Muscle layer of colon (tissue), 2 donors: ENCODE measurements at regions not wholly inside any gene's neighbourhood (a gene's known extent, or its start where the extent isn't known, plus 50 kb on each side); places are given as distances from the start of the nearest gene placed in this dataset.

Experiments used
- H3K27ac ChIP-seq: one replicate; pipeline ENCODE4 v1.7.0; 2013; ENCODE audit warnings: low read depth, mild to moderate bottlenecking, low read length, moderate library complexity
- H3K27me3 ChIP-seq, 2 donors: one replicate each; pipeline ENCODE4 v1.7.0; 2013; ENCODE audit warnings: low read length in 2 of 2, mild to moderate bottlenecking in 2 of 2; ENCODE audit not compliant: insufficient read depth in 2 of 2, control insufficient read depth in 1 of 2
- H3K36me3 ChIP-seq: one replicate; pipeline ENCODE4 v1.7.0; 2013; ENCODE audit warnings: mild to moderate bottlenecking, low read length; ENCODE audit not compliant: insufficient read depth
- H3K4me1 ChIP-seq: one replicate; pipeline ENCODE4 v1.7.0; 2013; ENCODE audit warnings: mild to moderate bottlenecking, low read length; ENCODE audit not compliant: insufficient read depth
- H3K4me3 ChIP-seq, 2 donors: one replicate each; pipeline ENCODE4 v1.7.0; 2013; ENCODE audit warnings: low read length in 2 of 2, low read depth in 1 of 2, mild to moderate bottlenecking in 1 of 2, moderate library complexity in 1 of 2
- H3K9ac ChIP-seq: one replicate; pipeline ENCODE4 v1.7.0; 2013; ENCODE audit warnings: low read length
- H3K9me3 ChIP-seq: one replicate; pipeline ENCODE4 v1.7.0; 2013; ENCODE audit warnings: mild to moderate bottlenecking, low read length
- donor health status: abdominal sarcoma.
- donor health status: Adenocarcinoma of cecum.

DNA sequence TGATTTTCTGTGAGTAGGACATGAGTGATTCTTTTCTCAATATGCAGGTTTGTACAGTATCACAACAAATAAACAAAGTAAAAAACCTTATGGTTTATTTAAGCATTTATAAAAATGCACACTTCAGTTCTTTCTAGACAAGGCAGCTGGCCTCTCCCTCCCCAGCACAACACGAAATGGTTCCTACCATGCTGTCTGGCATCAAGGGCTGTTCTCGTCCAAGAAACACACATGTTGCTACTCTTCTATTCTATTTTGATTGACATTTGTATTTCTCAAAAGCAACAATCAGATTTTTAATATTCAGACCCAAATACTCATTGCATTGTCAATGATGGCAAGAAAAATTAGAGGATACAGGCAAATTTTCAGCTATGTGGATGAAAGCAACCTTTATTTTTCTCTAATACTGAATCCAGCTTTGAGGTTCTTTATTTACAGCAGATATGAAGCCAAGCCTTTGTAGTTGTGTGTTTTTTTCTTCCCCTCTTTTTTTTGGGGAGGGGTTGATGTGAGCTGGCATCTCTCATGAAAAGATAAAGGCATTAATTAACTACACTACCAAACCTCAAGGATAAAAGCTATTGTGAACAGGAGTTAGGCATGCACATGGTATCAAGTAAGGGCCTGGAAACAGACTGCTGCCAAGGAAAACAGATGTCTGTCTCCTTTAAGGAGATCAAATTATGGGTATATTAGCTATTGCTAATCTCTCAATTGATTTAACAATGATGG is 96.4 kb upstream of the PREP start:
- H3K4me3 ChIP-seq: no peak overlapping the region
- no peaks in the 10 kb centered on the region for H3K36me3 ChIP-seq
- no peak overlapping the region for H3K27ac ChIP-seq
- no peak overlapping the region for H3K9ac ChIP-seq
- H3K9me3 ChIP-seq: no peaks in the 10 kb centered on the region
- H3K4me1 ChIP-seq: peaks cover 7% of the 10 kb centered on the region
- H3K27me3 ChIP-seq: no peaks in the 10 kb centered on the region

DNA sequence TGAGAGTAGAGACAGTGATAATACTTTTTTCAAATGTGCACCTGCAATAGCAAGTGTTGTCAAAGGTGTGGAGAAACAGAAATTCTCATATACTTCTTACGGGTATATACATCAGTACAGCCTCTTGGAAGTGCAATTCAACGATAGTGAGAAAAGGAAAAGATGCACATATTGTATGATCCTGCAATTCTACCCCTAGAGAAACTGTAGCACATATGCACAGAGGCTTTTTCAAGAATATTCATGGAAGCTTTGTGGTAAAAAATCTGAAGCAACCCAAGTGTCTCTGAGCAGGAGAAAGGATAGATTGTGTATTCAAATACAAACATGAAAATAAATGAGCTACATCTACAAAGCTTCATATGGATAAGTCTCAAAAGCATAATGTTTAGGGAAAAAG is 94.7 kb upstream of the PREP start:
- H3K4me1 ChIP-seq: peaks cover 14% of the 10 kb centered on the region
- no peaks in the 10 kb centered on the region for H3K36me3 ChIP-seq
- no peaks in the 10 kb centered on the region for H3K9me3 ChIP-seq
- H3K9ac ChIP-seq: no peak overlapping the region
- H3K27ac ChIP-seq: no peak overlapping the region
- H3K4me3 ChIP-seq: no peak overlapping the region
- H3K27me3 ChIP-seq: no peaks in the 10 kb centered on the region

GRCh38 chr6:105495515-105495914 is 92.6 kb upstream of the PREP start:
- no peak overlapping the region for H3K9ac ChIP-seq
- no peaks in the 10 kb centered on the region for H3K27me3 ChIP-seq
- H3K4me3 ChIP-seq: no peak overlapping the region
- H3K36me3 ChIP-seq: no peaks in the 10 kb centered on the region
- H3K9me3 ChIP-seq: no peaks in the 10 kb centered on the region
- peaks cover 14% of the 10 kb centered on the region for H3K4me1 ChIP-seq
- H3K27ac ChIP-seq: no peak overlapping the region

DNA sequence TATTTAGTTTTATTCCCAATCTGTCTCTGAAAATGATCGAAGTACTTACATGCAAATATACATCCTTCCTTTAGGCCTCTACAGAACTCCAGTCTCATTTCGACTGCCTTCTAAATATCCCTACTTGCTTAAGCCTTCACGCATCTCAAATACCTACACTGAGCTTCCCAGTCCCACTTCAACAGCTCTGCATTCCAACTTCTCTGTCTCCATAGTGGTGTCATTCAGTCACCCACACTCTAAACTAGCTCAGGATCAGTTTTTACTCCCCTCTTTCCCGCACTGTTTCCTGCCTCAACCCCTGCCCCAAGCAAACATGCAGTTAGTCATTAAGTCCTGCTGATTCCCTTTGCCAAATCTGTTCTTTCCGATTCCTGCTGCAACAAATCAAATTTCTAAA is 91.8 kb upstream of the PREP start:
- Histone ChIP-seq H3K4me1 (peaks cover 14% of the 10 kb centered on the region), H3K36me3 (no peaks in the 10 kb centered on the region), H3K4me3 (no peak overlapping the region), H3K27me3 (no peaks in the 10 kb centered on the region), H3K27ac (no peak overlapping the region), H3K9me3 (no peaks in the 10 kb centered on the region), H3K9ac (no peak overlapping the region)

DNA sequence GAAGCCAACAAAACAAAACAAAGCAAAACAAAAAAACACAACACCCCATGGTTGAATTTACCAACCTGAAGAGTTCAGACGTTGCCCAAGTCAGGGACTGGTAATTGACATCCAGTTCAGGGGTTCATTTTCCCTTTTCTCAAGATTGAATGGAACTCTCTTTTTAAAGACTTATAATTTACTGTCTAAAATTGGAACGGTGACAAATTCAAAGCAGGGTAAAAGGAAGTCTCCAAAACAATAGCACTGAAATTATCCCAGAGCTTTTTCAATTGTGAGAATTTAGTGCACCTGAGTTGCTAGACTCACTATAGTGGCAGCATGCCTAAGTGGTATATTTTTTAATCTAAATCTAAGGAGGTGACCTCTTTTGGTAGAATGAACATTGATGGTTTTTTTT is 90.9 kb upstream of the PREP start:
- Histone ChIP-seq H3K9me3 (no peaks in the 10 kb centered on the region), H3K4me1 (peaks cover 21% of the 10 kb centered on the region), H3K4me3 (no peak overlapping the region), H3K27me3 (no peaks in the 10 kb centered on the region), H3K27ac (no peak overlapping the region), H3K36me3 (no peaks in the 10 kb centered on the region), H3K9ac (no peak overlapping the region)

DNA sequence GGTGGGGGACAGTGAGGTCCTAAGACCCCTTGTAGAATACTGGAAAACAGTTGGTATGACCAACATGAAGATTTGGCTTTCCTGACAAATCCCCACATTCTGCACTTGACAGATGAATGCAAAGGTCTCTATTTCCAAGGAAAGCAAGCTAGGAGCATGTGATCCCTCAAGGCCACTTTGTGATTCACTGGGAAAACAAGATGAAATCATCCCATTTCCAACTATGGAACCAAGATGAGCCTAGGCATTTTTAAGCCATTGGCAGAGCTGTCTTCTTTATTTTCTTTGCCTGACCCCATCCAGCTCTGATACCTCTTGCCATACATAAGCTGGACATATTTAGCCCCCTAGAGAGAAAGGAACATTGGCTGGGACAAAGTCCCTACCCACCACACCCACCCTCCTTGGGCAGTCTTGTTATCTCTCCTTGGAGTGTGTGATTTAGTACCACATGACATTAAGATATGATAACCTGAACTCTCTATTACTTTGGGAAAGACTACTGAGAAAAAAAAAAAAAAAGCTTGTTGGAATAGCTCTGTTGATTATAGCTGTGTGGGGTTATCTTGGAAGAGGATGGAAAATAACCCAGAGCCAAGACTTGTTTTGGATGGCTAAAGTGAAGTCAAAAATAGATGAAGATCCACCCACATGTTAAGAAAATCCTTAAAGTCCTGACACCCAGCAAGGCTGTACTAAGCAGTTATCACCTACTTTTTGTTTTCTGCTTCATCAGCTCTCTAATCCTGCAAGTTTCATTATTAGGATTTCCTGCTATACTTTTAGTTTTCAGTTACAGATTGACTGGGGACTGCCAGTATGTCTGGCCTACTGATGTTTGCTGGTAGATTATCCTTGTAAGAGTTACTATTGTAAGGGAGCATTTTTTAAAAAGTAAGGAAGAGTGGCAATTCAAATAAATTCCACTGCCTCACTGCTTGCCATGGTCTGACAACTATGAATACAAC is 90.1 kb upstream of the PREP start:
- H3K27ac ChIP-seq: no peak overlapping the region

DNA sequence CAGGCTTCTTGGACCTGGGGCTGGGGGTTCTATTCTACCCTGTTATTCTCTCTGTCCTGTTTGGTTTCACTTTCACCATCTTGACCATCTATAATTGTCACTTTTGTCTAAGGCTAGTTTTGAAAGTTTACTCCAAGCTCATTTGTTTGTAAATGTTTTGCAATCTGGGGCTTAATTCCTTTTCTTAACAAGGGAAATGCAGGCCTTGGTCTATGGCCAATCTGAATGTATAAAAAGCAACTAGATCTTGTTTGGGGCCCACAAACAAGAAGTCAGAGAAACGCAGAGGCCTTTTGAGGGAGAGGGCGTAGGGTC is 86.3 kb upstream of the PREP start:
- Histone ChIP-seq H3K9me3 (no peaks in the 10 kb centered on the region), H3K36me3 (no peaks in the 10 kb centered on the region), H3K27me3 (no peaks in the 10 kb centered on the region), H3K4me1 (peaks cover 32% of the 10 kb centered on the region), H3K4me3 (no peak overlapping the region), H3K9ac (no peak overlapping the region), H3K27ac (no peak overlapping the region)

More for the DNA sequence above, 90.1 kb upstream of the PREP start:
- no peaks in the 10 kb centered on the region for H3K36me3 ChIP-seq
- H3K9me3 ChIP-seq: no peaks in the 10 kb centered on the region
- no peak overlapping the region for H3K4me3 ChIP-seq
- no peaks in the 10 kb centered on the region for H3K27me3 ChIP-seq
- no peak overlapping the region for H3K9ac ChIP-seq
- H3K4me1 ChIP-seq: peaks cover 24% of the 10 kb centered on the region

DNA sequence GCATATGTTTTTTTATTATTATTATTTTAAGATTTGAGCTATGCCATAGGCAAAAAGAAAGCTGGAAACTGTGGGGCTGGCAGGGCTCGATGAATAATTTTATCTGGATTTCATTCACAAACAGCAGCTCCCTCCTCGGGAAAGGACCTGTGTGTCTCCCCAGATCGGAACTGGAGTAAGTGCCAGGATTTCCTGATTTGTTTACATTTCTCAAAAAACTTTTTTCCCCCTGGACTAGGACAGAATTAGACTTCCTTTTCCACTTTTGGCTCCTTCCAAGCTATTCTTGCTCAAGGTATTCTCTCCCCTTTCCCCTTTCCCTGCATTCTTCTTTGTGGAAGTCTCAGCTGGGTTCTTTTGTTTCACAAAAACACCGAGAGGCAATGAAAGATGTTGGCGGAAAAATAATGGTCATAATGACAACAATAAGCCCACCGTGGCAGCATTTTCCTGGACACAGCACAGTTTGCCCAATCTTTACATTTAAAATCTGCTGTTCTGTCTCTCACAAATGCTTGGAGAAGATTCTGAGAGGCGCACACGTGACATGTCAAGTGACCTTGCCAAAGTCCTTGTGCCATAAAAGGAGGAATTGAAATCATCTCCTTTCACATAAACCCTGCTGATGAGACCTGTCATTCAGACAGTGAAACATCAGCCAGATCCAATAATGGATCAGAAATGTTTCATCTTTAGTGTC is 85.8 kb upstream of the PREP start:
- H3K27me3 ChIP-seq: no peaks in the 10 kb centered on the region
- no peaks in the 10 kb centered on the region for H3K9me3 ChIP-seq
- H3K4me1 ChIP-seq: peaks cover 34% of the 10 kb centered on the region
- no peak overlapping the region for H3K9ac ChIP-seq
- no peak overlapping the region for H3K4me3 ChIP-seq
- no peaks in the 10 kb centered on the region for H3K36me3 ChIP-seq
- no peak overlapping the region for H3K27ac ChIP-seq

GRCh38 chr6:105487040-105487790 is 84.3 kb upstream of the PREP start:
- H3K9me3 ChIP-seq: no peaks in the 10 kb centered on the region
- no peak overlapping the region for H3K4me3 ChIP-seq
- H3K4me1 ChIP-seq: peaks cover 23% of the 10 kb centered on the region
- no peaks in the 10 kb centered on the region for H3K27me3 ChIP-seq
- no peak overlapping the region for H3K9ac ChIP-seq
- H3K27ac ChIP-seq: no peak overlapping the region
- no peaks in the 10 kb centered on the region for H3K36me3 ChIP-seq

DNA sequence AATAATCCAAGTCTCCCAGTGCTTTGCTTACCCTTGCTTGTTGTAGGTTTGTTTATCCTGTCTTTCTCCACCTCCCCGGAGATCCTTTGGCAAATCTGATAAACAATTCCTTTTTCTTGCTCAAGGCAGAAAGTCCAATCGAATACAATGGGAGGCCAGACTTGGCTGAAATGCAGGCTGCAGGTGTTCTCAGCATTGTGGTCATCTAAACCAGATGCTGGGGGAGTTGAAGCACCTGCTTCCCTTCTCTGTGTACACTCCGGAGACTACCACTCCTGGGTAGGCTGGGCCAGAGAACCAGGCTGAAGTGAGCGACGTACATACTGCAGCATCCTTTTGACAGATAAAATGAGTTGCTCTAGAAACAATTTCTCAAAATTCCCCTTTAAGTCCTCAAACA is 82.6 kb upstream of the PREP start:
- Histone ChIP-seq H3K9me3 (no peaks in the 10 kb centered on the region), H3K27me3 (no peaks in the 10 kb centered on the region), H3K4me3 (no peak overlapping the region), H3K27ac (no peak overlapping the region), H3K36me3 (no peaks in the 10 kb centered on the region), H3K4me1 (peaks cover 23% of the 10 kb centered on the region), H3K9ac (no peak overlapping the region)
